Activated gamma-delta T cell treated with anti-CD3 and anti-CD28 coated beads, Interleukin-2, amount 50 U/mL, for 16 hours (primary cell): ENCODE measurements at regions not wholly inside any gene's neighbourhood (a gene's known extent, or its start where the extent isn't known, plus 50 kb on each side); places are given as distances from the start of the nearest gene placed in this dataset.

Experiments
- DNase-seq: peaks from one replicate; pipeline ENCODE4 v3.0.0-alpha.2; 2020; ENCODE audit warnings: low read depth

DNA sequence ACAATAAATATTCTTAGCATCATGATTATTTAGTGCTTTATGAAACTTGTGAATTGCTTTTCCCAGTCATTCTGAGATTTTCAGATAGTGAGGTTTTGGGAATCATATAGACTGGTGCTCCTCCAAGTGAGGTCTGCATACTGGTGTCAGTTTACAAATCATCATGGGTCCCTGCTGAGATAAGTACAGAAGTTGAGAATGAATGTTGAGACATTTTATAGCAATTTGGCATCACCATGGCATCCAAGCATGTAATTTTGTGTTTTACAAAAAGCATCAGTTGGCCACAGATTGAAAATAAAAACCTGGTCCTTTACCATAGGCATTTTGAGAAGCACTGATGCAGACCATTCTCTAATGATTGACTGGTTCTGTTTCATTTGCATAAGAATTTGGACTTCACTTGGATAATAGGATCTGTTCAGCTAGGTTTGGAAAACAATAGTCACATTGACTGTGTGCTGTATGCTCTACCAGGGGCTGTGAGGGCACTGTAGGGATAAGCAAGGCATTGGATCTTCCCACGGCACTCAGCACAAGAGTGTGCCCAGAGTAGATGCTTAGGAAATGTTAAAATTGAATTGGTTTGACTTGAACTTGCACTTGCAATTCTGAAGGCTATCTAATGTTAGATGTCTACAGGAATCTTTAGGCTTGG, 79.0 kb upstream of the JUN start:
- DNase-seq = no peak

GRCh38 chr1:58864654-58865053, 80.8 kb upstream of the JUN start:
- no peak for DNase-seq

- no peak for DNase-seq
These were observed 82.7 kb upstream of the JUN start for GRCh38 chr1:58866578-58866977.

GRCh38 chr1:58869638-58870297, 85.9 kb upstream of the JUN start:
- no peak for DNase-seq

- DNase-seq = no peak
These were observed 86.4 kb upstream of the JUN start for GRCh38 chr1:58870298-58870676.

DNA sequence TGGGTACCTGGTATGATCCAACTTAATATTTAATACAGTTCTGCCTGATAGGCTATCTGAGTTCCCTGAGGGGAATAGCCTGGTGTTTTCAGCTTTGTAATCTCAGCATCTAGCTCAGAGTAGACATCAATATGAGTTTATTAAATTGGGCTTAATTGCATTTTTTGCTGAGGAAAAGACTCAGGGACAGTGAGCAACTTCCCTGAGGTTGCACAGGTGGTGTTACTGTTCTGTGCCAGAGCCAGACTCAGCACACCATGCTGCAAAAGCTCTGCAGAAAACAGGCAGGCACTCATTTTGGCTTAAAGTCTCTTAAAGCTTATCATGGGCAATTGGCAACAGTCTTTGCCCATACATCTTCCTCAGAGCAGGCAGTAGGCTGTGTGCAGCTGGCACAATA, 90.5 kb upstream of the JUN start:
- DNase-seq = no peak

- no peak for DNase-seq
These were observed 91.2 kb upstream of the JUN start for GRCh38 chr1:58874757-58875755.

DNA sequence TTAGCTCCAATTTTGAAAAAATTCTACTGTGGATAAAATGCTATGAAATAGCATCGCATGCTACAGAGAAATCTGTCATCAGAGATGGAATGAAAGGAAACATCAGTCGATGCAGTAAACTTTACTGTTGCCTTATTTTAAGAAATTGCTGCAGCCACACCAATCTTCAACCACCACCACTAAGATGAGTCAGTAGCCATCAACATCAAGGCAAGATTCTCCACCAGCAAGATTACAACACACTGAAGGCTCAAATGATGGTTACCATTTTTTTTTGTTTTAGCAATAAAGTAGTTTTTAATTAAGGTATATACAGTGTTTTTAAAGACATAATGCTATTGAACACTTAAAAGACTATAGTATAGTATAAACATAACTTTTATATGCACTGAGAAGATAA, 95.6 kb upstream of the JUN start:
- no peak for DNase-seq

DNA sequence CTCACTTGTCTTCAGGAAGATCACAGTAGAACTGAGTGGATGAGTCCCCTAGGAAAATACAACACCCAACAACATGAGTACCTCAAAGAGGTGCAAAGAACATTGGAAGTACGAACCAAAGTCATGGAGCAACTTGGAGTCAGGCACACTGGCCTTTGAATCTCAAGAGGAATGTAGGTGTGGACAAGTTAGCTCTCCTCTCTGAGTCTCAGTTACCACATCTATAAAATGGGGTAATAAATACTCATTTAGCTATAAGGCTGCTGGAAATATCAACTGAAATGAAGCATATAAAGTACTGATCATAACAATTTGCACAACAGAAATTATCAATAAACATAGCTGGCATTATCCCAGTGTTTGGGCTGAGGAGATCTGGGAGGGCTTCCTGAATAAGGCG, 96.7 kb upstream of the JUN start:
- no peak for DNase-seq

- no peak for DNase-seq
These were observed 97.7 kb upstream of the JUN start for GRCh38 chr1:58881471-58881994.

DNA sequence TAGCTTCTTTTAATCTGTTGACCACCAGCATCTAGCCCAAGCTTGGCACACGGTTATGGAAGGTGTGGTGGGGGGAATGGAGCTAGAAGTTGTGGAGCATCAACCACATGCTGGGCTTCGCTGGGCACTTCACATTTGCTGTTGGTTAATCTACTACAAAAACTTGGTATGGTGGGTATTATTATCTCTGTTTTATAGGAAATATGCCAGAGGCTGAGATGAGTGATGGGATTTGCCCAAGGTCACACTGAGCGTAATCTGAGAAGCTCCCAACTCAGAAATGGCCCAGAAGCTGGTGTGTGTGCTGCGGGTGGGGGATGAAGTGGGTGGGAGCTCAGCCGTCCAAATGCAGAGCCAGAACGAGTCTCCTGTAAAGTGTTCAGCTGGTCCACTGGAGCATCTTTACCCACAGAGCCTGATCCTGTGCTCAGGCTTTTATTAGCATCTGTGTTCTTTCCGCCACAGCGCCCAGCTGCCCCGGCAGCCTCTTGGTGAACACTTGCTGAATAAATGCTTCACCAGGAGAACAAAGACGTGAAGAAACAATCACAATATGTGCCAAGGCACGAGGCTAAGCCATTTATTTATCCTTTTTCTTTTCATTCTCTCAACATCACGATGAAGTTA, 98.6 kb upstream of the JUN start:
- no peak for DNase-seq

DNA sequence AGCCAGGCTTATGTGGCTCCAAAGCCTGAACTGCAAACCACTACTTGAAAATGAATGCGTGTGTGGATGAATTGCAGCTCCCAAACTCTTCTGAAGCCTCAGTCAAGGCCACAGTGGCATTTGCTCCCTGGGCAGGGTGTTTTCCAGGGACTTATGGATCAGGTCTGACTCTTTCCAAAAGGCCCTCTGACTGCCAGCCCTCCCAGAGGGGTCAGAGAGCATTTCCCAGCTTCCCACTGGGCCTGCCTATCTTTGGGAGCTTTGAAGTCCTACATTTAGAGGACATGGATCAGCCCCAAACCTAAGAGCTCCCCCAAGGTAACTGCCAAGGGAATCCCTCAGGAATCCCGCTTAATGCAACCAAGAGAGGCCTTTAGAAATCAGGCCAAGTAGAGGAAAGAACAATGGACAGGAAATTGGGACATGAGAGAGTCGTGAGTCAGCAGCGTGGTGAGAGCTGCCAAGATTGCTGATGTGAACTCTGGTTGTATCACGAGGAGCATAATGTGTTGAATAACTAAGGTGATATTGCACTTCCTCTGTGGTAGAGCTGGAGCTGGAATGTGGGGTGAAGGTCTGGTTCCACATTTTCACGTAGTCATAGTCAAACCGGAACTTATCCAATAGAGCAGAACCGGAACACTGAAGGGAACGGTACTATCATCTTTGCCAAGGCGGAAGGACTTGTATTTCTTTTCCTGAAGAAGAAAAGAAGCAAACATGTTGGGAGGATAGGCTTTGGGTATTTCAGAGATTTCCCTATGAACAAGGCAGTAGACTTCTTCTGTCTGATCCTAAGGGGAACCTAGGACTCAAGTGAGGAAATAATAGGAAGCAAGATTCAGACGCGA, 99.4 kb upstream of the JUN start:
- no peak for DNase-seq

GRCh38 chr1:58883888-58884482, 100.1 kb upstream of the JUN start:
- DNase-seq = no peak

GRCh38 chr1:58884706-58885661, 101.1 kb upstream of the JUN start:
- DNase-seq = no peak

DNA sequence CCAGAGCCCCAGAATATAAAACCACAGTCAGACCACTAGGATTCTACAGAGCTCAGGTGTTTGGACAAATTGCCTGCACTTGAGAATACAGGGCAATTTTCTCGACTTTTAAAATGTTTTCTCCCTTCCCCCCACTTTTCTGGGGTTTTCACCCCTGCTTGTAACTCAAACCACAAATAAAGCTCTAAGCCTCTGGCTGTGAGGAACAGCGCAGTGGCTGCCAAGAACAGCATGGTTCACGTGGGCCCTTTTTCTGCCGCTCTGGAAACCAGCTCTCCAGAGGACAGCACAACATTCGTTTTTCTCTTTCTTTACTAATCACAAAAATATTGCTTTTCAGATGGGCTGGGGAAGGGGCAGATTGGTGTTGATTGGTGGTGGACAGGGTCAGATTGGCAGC, 102.2 kb upstream of the JUN start:
- no peak for DNase-seq

- no peak for DNase-seq
These were observed 102.8 kb upstream of the JUN start for GRCh38 chr1:58886611-58887010.

DNA sequence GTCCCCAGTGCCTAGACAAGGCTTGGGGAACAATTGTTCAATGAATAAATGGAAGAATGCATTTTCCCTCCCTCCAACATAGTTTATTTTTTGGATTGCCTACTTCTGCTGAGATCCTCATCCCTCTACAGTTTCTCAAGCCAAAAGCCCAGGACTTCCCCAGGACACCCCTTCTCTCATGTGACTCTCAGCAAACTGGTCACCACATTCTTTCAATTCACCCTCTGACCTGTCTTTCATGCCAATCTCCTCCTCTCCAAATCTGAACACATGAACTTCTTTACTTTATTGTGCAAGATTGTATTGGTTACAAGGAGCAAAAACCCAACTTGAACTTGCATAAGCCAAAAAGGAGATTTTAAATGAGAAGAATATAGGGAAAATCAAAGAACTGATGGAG, 103.2 kb upstream of the JUN start:
- no peak for DNase-seq

DNA sequence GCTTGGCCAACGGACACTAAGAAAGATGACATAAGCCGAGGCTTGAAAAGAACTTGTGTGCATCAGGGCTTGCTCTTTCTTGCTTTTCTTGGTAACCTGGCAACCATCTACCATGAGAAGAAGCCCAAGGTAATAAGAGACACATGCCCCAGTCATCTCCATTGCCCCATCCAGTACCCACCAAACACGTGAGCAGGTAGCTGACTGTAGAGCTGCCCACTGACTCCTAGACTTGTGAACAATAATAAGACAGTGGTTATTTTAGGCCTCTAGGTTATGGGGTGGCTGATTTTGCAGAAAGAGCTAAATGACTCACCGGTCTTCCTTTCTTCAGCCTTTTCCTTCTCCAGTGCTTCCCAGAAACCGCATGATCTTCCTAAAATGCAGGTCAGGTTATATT, 105.0 kb upstream of the JUN start:
- DNase-seq = no peak

DNA sequence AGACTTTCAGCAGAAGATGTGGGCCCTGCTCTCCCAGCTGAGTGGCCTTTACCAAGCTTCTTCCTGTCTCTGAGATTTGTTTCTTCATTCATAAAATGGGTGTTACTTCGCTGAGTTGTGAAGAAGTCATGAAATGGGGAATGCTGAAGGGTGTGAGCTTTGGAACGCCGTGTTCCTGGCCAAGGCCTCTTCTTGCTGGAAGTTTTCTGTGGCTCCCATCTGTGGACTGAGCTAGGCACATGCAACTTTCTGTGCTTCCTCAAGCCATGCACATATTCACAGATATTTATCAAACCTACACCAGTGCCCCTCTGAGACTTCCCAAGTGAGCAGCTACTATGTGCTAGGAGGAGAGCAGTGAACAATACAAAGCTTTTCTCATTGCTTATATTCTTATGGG, 106.3 kb upstream of the JUN start:
- DNase-seq = no peak

GRCh38 chr1:58890609-58891008, 106.8 kb upstream of the JUN start:
- DNase-seq = no peak
